GM18517 (cell line): ENCODE measurements at regions not wholly inside any gene's neighbourhood (a gene's known extent, or its start where the extent isn't known, plus 50 kb on each side); places are given as distances from the start of the nearest gene placed in this dataset.

ENCODE experiments used
- ATAC-seq: cut with Tn5 transposase; IDR thresholded peaks from one replicate; pipeline ENCODE4 v1.9.1; 2021; ENCODE audit warnings: mild to moderate bottlenecking, moderate library complexity; ENCODE audit not compliant: unreplicated experiment

- ATAC-seq, result no peak
These were observed 668.5 kb downstream of the PCDH18 start for GRCh38 chr4:136863756-136864155.

- ATAC-seq, result no peak
These were observed 669.6 kb downstream of the PCDH18 start for GRCh38 chr4:136862653-136863052.

- ATAC-seq, result no peak
These were observed 671.2 kb downstream of the PCDH18 start for GRCh38 chr4:136861091-136861490.

- no peak for ATAC-seq
These were observed 673.4 kb downstream of the PCDH18 start for GRCh38 chr4:136858903-136859302.

GRCh38 chr4:136855886-136856285, 676.4 kb downstream of the PCDH18 start:
- ATAC-seq, result no peak

GRCh38 chr4:136850446-136850845, 681.8 kb downstream of the PCDH18 start:
- ATAC-seq, result no peak

- ATAC-seq, result no peak
These were observed 684.2 kb downstream of the PCDH18 start for GRCh38 chr4:136847881-136848621.

GRCh38 chr4:136841526-136841925, 690.8 kb downstream of the PCDH18 start:
- no peak for ATAC-seq

GRCh38 chr4:136838607-136839006, 693.7 kb downstream of the PCDH18 start:
- ATAC-seq, result no peak

- ATAC-seq, result no peak
These were observed 700.7 kb downstream of the PCDH18 start for GRCh38 chr4:136831553-136831952.

- ATAC-seq, result no peak
These were observed 703.0 kb downstream of the PCDH18 start for GRCh38 chr4:136829280-136829679.

- ATAC-seq, result no peak
These were observed 709.3 kb downstream of the PCDH18 start for GRCh38 chr4:136823020-136823419.

GRCh38 chr4:136818811-136819330, 713.4 kb downstream of the PCDH18 start:
- ATAC-seq, result no peak

- no peak for ATAC-seq
These were observed 720.0 kb downstream of the PCDH18 start for GRCh38 chr4:136812100-136812880.

- no peak for ATAC-seq
These were observed 720.7 kb downstream of the PCDH18 start for GRCh38 chr4:136811496-136812077.

- ATAC-seq, result no peak
These were observed 721.7 kb downstream of the PCDH18 start for GRCh38 chr4:136810626-136811025.

GRCh38 chr4:136806844-136807243, 725.5 kb downstream of the PCDH18 start:
- ATAC-seq, result no peak

- no peak for ATAC-seq
These were observed 726.7 kb downstream of the PCDH18 start for GRCh38 chr4:136805617-136806016.

GRCh38 chr4:136803433-136803832, 728.9 kb downstream of the PCDH18 start:
- no peak for ATAC-seq

GRCh38 chr4:136800248-136800647, 732.0 kb downstream of the PCDH18 start:
- ATAC-seq, result no peak

GRCh38 chr4:136796953-136797352, 735.3 kb downstream of the PCDH18 start:
- no peak for ATAC-seq

- ATAC-seq, result no peak
These were observed 738.4 kb downstream of the PCDH18 start for GRCh38 chr4:136793848-136794247.
